ENCODE measurements at regions not wholly inside any gene's neighbourhood (a gene's known extent, or its start where the extent isn't known, plus 50 kb on each side); places are given as distances from the start of the nearest gene placed in this dataset.

- TF ChIP-seq NFRKB (IDR thresholded peaks at IDR 0.05) (no peak), ELF4 (IDR thresholded peaks at IDR 0.05) (no peak), L3MBTL2 (conservative IDR thresholded peaks at IDR 0.05) (no peak), PKNOX1 (IDR thresholded peaks at IDR 0.05) (no peak), TARDBP (IDR thresholded peaks at IDR 0.05) (no peak), BHLHE40 (IDR thresholded peaks at IDR 0.05; ENCODE audit: borderline replicate concordance) (no peak), FOXM1 (IDR thresholded peaks at IDR 0.05; ENCODE audit: borderline replicate concordance) (no peak), HDGF (IDR thresholded peaks at IDR 0.05; ENCODE audit: borderline replicate concordance) (no peak), FOXA1 (IDR thresholded peaks at IDR 0.05) (no peak), ARNT (IDR thresholded peaks at IDR 0.05) (no peak), SUZ12 (IDR thresholded peaks at IDR 0.05) (no peak)
These were observed 80.0 kb upstream of the COL1A2 start for GRCh38 chr7:94314413-94315410.
